ENCODE measurements at regions not wholly inside any gene's neighbourhood (a gene's known extent, or its start where the extent isn't known, plus 50 kb on each side); places are given as distances from the start of the nearest gene placed in this dataset.

- no peaks in the 10 kb centered on the region for H3K9me3 ChIP-seq (ENCODE audit: severe bottlenecking)
- no peak for ATAC-seq (ENCODE audit: low read depth)
- H3K27me3 ChIP-seq (ENCODE audit: insufficient read depth, poor library complexity, severe bottlenecking) = no peaks in the 10 kb centered on the region
- no peak for DNase-seq (ENCODE audit: low spot score)
- H3K4me1 ChIP-seq (ENCODE audit: insufficient read depth, poor library complexity, severe bottlenecking) = no peaks in the 10 kb centered on the region
- no peaks in the 10 kb centered on the region for H3K36me3 ChIP-seq (ENCODE audit: low read depth)
- peak; percentile 51 for TF ChIP-seq CTCF (IDR thresholded peaks at IDR 0.05; ENCODE audit: poor library complexity, severe bottlenecking)
- H3K27ac ChIP-seq (ENCODE audit: poor library complexity, severe bottlenecking) = no peak overlapping the region
- no peak overlapping the region for H3K4me3 ChIP-seq (ENCODE audit: severe bottlenecking)
Measured at GRCh38 chr14:28294834-28295440, 471.6 kb upstream of the FOXG1 start.

GRCh38 chr14:28297559-28297958 is 469.0 kb upstream of the FOXG1 start:
- no peak for TF ChIP-seq CTCF (IDR thresholded peaks at IDR 0.05; ENCODE audit: poor library complexity, severe bottlenecking)
- no peak overlapping the region for H3K4me3 ChIP-seq (ENCODE audit: severe bottlenecking)
- H3K4me1 ChIP-seq (ENCODE audit: insufficient read depth, poor library complexity, severe bottlenecking) = peaks cover under 1% of the 10 kb centered on the region
- no peak for ATAC-seq (ENCODE audit: low read depth)
- H3K27ac ChIP-seq (ENCODE audit: poor library complexity, severe bottlenecking) = no peak overlapping the region
- no peaks in the 10 kb centered on the region for H3K36me3 ChIP-seq (ENCODE audit: low read depth)
- H3K9me3 ChIP-seq (ENCODE audit: severe bottlenecking) = no peaks in the 10 kb centered on the region
- DNase-seq (ENCODE audit: low spot score) = no peak
- H3K27me3 ChIP-seq (ENCODE audit: insufficient read depth, poor library complexity, severe bottlenecking) = no peaks in the 10 kb centered on the region

- H3K4me1 ChIP-seq (ENCODE audit: insufficient read depth, poor library complexity, severe bottlenecking) = peaks cover 7% of the 10 kb centered on the region
- no peaks in the 10 kb centered on the region for H3K9me3 ChIP-seq (ENCODE audit: severe bottlenecking)
- no peak for TF ChIP-seq CTCF (IDR thresholded peaks at IDR 0.05; ENCODE audit: poor library complexity, severe bottlenecking)
- no peaks in the 10 kb centered on the region for H3K36me3 ChIP-seq (ENCODE audit: low read depth)
- no peak overlapping the region for H3K4me3 ChIP-seq (ENCODE audit: severe bottlenecking)
- DNase-seq (ENCODE audit: low spot score) (no peak), ATAC-seq (ENCODE audit: low read depth) (no peak)
- no peaks in the 10 kb centered on the region for H3K27me3 ChIP-seq (ENCODE audit: insufficient read depth, poor library complexity, severe bottlenecking)
- H3K27ac ChIP-seq (ENCODE audit: poor library complexity, severe bottlenecking) = no peak overlapping the region
Measured at GRCh38 chr14:28298156-28298555, 468.4 kb upstream of the FOXG1 start.

GRCh38 chr14:28299227-28299626 is 467.4 kb upstream of the FOXG1 start:
- H3K36me3 ChIP-seq (ENCODE audit: low read depth) = no peaks in the 10 kb centered on the region
- ATAC-seq (ENCODE audit: low read depth) (no peak), DNase-seq (ENCODE audit: low spot score) (peak; percentile 31)
- H3K27me3 ChIP-seq (ENCODE audit: insufficient read depth, poor library complexity, severe bottlenecking) = no peaks in the 10 kb centered on the region
- H3K4me3 ChIP-seq (ENCODE audit: severe bottlenecking) = no peak overlapping the region
- no peaks in the 10 kb centered on the region for H3K9me3 ChIP-seq (ENCODE audit: severe bottlenecking)
- TF ChIP-seq CTCF (IDR thresholded peaks at IDR 0.05; ENCODE audit: poor library complexity, severe bottlenecking) = no peak
- no peak overlapping the region for H3K27ac ChIP-seq (ENCODE audit: poor library complexity, severe bottlenecking)
- peaks cover 17% of the 10 kb centered on the region for H3K4me1 ChIP-seq (ENCODE audit: insufficient read depth, poor library complexity, severe bottlenecking)

GRCh38 chr14:28300356-28300755 is 466.2 kb upstream of the FOXG1 start:
- Histone ChIP-seq H3K27me3 (ENCODE audit: insufficient read depth, poor library complexity, severe bottlenecking) (no peaks in the 10 kb centered on the region), H3K4me3 (ENCODE audit: severe bottlenecking) (no peak overlapping the region), H3K9me3 (ENCODE audit: severe bottlenecking) (no peaks in the 10 kb centered on the region), H3K36me3 (ENCODE audit: low read depth) (no peaks in the 10 kb centered on the region), H3K27ac (ENCODE audit: poor library complexity, severe bottlenecking) (no peak overlapping the region), H3K4me1 (ENCODE audit: insufficient read depth, poor library complexity, severe bottlenecking) (peaks cover 20% of the 10 kb centered on the region)
- TF ChIP-seq CTCF (IDR thresholded peaks at IDR 0.05; ENCODE audit: poor library complexity, severe bottlenecking) = no peak
- DNase-seq (ENCODE audit: low spot score) (no peak), ATAC-seq (ENCODE audit: low read depth) (no peak)
